PC-3 (cell line): ENCODE measurements at regions not wholly inside any gene's neighbourhood (a gene's known extent, or its start where the extent isn't known, plus 50 kb on each side); places are given as distances from the start of the nearest gene placed in this dataset.
"Not testable (repeated sequence)": the region's sequence is repeated elsewhere in the genome, so short reads cannot be mapped to it uniquely, and the experiment has no call there.

Source experiments
- ATAC-seq: fragments of 200-7000 bp; cut with Tn5 transposase; 2 replicates; pipeline ENCODE4 v1.9.1; 2020; ENCODE audit warnings: mild to moderate bottlenecking, moderate library complexity
- BruUV-seq: library from RNA; stranded (reverse); fragments of 400-500 nt; replicated peaks from 2 replicates; lab custom pipeline; 2021; lab: Mats Ljungman, UMichigan
- CTCF ChIA-PET: fragments of 300-600 bp; sonication (Branson Sonifier 250); formaldehyde crosslinking; loops from one replicate; lab custom pipeline; 2022; ENCODE audit warnings: antibody characterized with exemption; lab: Charles Lee
- POLR2A ChIA-PET: fragments of 300-600 bp; sonication (Branson Sonifier 250); formaldehyde crosslinking; loops from one replicate; lab custom pipeline; 2022; ENCODE audit warnings: antibody characterized with exemption; ENCODE audit not compliant: unreplicated experiment; lab: Charles Lee
- DNase-seq: peaks from one replicate; pipeline ENCODE4 v3.0.0-alpha.2; 2015
- H2AFZ ChIP-seq: fragments of 300-600 bp; sonication (generic); 2 replicates; pipeline ENCODE4 v1.6.0; 2016; ENCODE audit warnings: antibody characterized with exemption, low read length
- H3F3A ChIP-seq: fragments of 300-600 bp; sonication (generic); one replicate; pipeline ENCODE4 v1.6.0; 2017; ENCODE audit warnings: antibody characterized with exemption, low read length, control low read depth, mild to moderate bottlenecking; ENCODE audit not compliant: unreplicated experiment
- H3K27ac ChIP-seq: fragments of 300-600 bp; sonication (generic); 2 replicates; pipeline ENCODE4 v1.5.1; 2016; ENCODE audit warnings: mild to moderate bottlenecking, low read length
- H3K27me3 ChIP-seq: fragments of 300-600 bp; sonication (generic); 2 replicates; pipeline ENCODE4 v1.6.1; 2016; ENCODE audit warnings: low read length, mixed read lengths
- H3K36me3 ChIP-seq: fragments of 300-600 bp; sonication (generic); 2 replicates; pipeline ENCODE4 v1.6.1; 2016; ENCODE audit warnings: low read depth, mixed run types, low read length, mixed read lengths
- H3K4me1 ChIP-seq: fragments of 300-600 bp; sonication (generic); 2 replicates; pipeline ENCODE4 v1.5.1; 2016; ENCODE audit warnings: low read length; ENCODE audit not compliant: insufficient read depth
- H3K4me2 ChIP-seq: fragments of 300-600 bp; sonication (generic); 2 replicates; pipeline ENCODE4 v1.6.0; 2016; ENCODE audit warnings: low read length
- H3K4me3 ChIP-seq: fragments of 300-600 bp; sonication (generic); 2 replicates; pipeline ENCODE4 v1.5.1; 2016; ENCODE audit warnings: mild to moderate bottlenecking, low read length, mixed read lengths
- H3K79me2 ChIP-seq: fragments of 300-600 bp; sonication (generic); 2 replicates; pipeline ENCODE4 v1.6.1; 2017; ENCODE audit warnings: low read length, mixed read lengths
- H3K9ac ChIP-seq: fragments of 300-600 bp; sonication (generic); 2 replicates; pipeline ENCODE4 v1.6.0; 2016; ENCODE audit warnings: mild to moderate bottlenecking, low read length
- H3K9me2 ChIP-seq: fragments of 300-600 bp; sonication (generic); replicated peaks from 2 replicates; pipeline ENCODE4 v1.6.1; 2016; ENCODE audit warnings: mixed run types, low read length, mixed read lengths
- H3K9me3 ChIP-seq: fragments of 300-600 bp; sonication (generic); 2 replicates; pipeline ENCODE4 v1.6.1; 2016; ENCODE audit warnings: low read length, mixed read lengths
- H4K20me1 ChIP-seq: fragments of 300-600 bp; sonication (generic); 2 replicates; pipeline ENCODE4 v1.6.1; 2016; ENCODE audit warnings: low read length, mixed read lengths
- EZH2 ChIP-seq: fragments of 300-600 bp; sonication (generic); IDR thresholded peaks from one replicate; pipeline ENCODE4 v1.6.1; 2017; ENCODE audit warnings: antibody characterized with exemption, mild to moderate bottlenecking, low read length; ENCODE audit not compliant: unreplicated experiment
- intact Hi-C: fragments of 100-400 bp; cut with micrococcal nuclease; formaldehyde crosslinking; loops from 2 replicates; pipeline ENCODE4 v1.9.0; 2023

DNA sequence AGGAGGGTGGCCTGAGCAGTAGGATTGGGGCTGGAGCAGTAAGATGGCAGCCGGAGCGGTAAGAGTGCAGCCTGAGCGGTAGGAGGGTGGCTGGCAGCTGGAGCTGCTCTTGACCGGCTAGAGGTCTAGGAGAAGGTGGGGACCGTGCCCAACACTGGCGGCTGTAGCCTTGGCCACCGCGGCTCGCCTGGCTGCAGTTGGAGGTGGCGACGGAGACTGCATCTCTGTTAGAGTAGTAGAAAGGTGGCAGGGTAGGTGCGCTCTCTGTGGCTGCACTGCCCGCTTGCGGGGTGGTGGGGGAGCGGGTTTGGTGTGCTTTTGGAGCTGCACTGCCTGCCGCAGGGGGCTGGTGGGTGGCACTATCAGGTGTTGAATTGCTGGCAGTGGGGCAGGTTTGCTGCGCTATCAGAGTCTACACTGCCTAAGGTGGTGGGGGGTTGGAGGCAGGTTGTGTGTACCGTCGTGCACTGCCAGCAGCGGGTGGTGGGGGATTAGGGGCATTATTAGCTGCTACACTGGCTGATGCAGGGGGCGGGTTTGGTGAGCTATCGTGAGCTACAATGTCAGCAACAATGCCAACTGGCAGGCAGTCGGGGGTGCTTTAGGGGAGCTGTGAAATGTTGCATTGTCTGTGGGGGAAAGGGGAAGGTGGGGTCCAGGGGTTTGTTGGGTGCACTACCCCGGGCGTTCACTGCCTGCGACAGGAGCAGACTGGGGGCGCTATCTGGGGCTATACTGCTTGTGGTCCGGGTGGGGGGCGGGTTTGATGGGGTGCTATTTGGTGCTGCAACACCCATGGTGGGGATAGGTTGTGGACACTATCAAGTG is 4461.3 kb upstream of the OR11H1 start:
- no peak overlapping the region for H3K9ac ChIP-seq
- intact Hi-C loops: no loop called here
- H3K36me3 ChIP-seq: no peaks in the 10 kb centered on the region
- TF ChIP-seq EZH2: no peak
- H3K4me1 ChIP-seq: no peaks in the 10 kb centered on the region
- ChIA-PET CTCF (no interaction called here), POLR2A (no interaction called here)
- H3K9me2 ChIP-seq: no peaks in the 10 kb centered on the region
- DNase-seq (no peak), ATAC-seq (no peak)
- H3K27me3 ChIP-seq: no peaks in the 10 kb centered on the region
- H4K20me1 ChIP-seq: no peaks in the 10 kb centered on the region
- no peak overlapping the region for H3K4me3 ChIP-seq
- peaks cover 14% of the 10 kb centered on the region for H3K9me3 ChIP-seq
- no peak overlapping the region for H3K4me2 ChIP-seq
- no peak overlapping the region for H2AFZ ChIP-seq
- no peaks in the 10 kb centered on the region for H3F3A ChIP-seq
- H3K79me2 ChIP-seq: no peaks in the 10 kb centered on the region
- no peak overlapping the region for H3K27ac ChIP-seq
- BruUV-seq: no TSS peak

- CTCF ChIA-PET, POLR2A ChIA-PET: not testable (repeated sequence)
These were observed 4460.6 kb upstream of the OR11H1 start for GRCh38 chr22:11067286-11067871.

DNA sequence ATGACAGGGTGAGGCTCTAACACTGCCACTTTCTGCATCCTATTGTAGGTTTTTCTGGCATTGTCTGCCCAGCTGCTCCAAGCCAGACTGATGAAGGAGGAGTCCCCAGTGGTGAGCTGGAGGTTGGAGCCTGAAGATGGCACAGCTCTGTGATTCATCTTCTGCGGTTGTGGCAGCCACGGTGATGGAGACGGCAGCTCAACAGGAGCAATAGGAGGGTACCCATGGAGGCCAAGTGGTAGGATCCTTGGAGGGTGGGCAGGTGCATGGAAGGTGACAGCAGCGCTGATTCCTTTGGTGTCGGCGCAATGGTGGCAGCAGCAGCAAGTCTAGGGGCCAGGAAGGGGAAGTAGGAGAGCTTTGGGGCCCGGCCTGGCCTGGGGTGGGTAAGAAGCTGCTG is 4460.1 kb upstream of the OR11H1 start:
- H3K27ac ChIP-seq, H2AFZ ChIP-seq, H3K9me2 ChIP-seq, H3K4me2 ChIP-seq, H3F3A ChIP-seq, CTCF ChIA-PET, H3K36me3 ChIP-seq, DNase-seq, intact Hi-C loops, BruUV-seq, H3K9ac ChIP-seq, POLR2A ChIA-PET, H3K79me2 ChIP-seq, H3K27me3 ChIP-seq, H3K4me3 ChIP-seq, H4K20me1 ChIP-seq, H3K4me1 ChIP-seq, ATAC-seq: not testable (repeated sequence)
- peaks cover 14% of the 10 kb centered on the region for H3K9me3 ChIP-seq

More at GRCh38 chr22:11067286-11067871, 4460.6 kb upstream of the OR11H1 start:
- H3K36me3 ChIP-seq, H2AFZ ChIP-seq, ATAC-seq, H3K9me2 ChIP-seq, H3K79me2 ChIP-seq, H3K4me1 ChIP-seq, H3K4me2 ChIP-seq, H3K27ac ChIP-seq, intact Hi-C loops, H3K4me3 ChIP-seq, H4K20me1 ChIP-seq, H3K27me3 ChIP-seq, BruUV-seq, DNase-seq, H3F3A ChIP-seq, H3K9ac ChIP-seq: not testable (repeated sequence)
- peaks cover 14% of the 10 kb centered on the region for H3K9me3 ChIP-seq

GRCh38 chr22:11068406-11068805 is 4459.6 kb upstream of the OR11H1 start:
- H3K36me3 ChIP-seq, H3K4me3 ChIP-seq, BruUV-seq, H2AFZ ChIP-seq, H3K27me3 ChIP-seq, H3K9me2 ChIP-seq, POLR2A ChIA-PET, H3K9ac ChIP-seq, DNase-seq, H3K27ac ChIP-seq, H3K79me2 ChIP-seq, H4K20me1 ChIP-seq, H3K4me1 ChIP-seq, ATAC-seq, CTCF ChIA-PET, H3F3A ChIP-seq, intact Hi-C loops, H3K4me2 ChIP-seq: not testable (repeated sequence)
- H3K9me3 ChIP-seq: peaks cover 14% of the 10 kb centered on the region
